MV-4-11 (cell line): ENCODE measurements at regions not wholly inside any gene's neighbourhood (a gene's known extent, or its start where the extent isn't known, plus 50 kb on each side); places are given as distances from the start of the nearest gene placed in this dataset.

ENCODE experiments used
- DNase-seq: peaks from one replicate; lab custom pipeline; 2025; lab: John Stamatoyannopoulos, UW

DNA sequence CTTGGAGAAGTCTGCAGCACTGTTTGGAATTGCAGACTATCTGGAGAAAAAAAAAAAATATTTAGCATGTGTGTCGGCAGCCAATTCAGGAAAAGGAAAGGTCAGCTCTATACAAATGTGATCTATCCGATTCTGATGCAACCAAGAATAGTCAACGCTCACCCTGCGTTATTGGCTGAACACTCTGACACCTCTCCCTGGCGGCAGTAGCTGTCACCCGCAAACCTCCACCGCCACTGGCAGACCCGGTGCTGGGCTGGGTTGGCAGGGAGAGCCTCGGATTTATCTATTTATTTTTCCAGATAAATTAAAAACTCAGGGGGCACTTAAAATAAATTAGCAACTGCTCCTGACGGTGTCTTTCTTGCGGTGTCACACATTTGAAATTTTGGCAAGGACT is 409.7 kb downstream of the VRK1 start:
- no peak for DNase-seq

DNA sequence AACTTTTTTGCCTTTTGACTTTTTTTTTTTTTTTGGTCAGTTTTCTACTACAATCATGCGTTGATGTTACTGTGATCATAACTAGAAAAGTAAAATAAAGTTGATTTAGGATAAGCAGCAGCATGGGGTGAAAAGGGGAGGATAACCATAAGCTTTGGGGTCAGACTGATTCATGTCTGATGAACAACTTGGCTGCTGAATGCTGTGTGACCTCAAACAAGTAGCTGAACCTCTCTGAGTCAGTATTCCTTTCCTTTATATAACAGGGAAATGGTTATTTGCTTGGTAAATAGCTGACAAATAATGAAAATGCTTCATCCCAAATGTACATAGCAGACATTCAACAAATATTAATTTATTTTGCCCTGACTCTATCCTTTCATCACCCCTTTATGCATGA is 413.0 kb downstream of the VRK1 start:
- DNase-seq: no peak

DNA sequence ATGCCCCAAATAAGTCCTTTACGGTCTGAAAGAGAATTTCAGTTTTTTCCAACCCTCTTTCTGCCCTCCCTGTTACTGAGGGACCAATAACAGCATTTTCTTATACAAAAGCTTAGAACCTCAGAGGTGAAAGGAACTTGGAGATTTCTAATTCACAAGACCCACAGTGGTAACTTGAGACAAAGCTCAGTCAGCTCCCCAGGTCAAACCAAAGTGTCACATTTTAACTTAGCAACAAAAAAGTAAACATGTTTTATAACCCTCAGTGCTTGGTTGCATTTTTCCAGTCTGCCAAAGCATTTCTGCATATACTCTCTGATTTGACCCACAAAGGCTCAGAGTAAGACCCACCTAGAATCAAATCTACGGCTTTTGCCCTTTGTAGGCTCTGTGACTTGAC is 415.2 kb downstream of the VRK1 start:
- no peak for DNase-seq

DNA sequence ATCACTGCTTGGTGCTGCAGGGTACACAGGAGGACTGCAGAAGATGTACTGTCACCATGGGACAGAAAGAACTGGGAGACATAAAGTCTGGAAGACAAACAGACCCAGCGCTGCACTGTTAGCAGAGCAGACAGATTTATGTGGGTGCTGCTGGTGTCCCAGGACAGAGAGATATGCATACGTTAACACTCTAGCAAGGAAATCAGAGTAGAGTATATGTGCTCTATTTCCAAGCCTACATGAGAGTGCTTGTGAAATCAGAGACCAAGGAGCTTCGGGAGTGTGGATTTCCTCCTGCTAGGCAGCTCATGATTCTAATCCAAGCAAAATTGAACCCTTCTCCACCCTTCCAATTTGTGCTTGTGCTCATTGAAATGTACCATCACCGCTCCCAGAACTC is 416.5 kb downstream of the VRK1 start:
- no peak for DNase-seq

DNA sequence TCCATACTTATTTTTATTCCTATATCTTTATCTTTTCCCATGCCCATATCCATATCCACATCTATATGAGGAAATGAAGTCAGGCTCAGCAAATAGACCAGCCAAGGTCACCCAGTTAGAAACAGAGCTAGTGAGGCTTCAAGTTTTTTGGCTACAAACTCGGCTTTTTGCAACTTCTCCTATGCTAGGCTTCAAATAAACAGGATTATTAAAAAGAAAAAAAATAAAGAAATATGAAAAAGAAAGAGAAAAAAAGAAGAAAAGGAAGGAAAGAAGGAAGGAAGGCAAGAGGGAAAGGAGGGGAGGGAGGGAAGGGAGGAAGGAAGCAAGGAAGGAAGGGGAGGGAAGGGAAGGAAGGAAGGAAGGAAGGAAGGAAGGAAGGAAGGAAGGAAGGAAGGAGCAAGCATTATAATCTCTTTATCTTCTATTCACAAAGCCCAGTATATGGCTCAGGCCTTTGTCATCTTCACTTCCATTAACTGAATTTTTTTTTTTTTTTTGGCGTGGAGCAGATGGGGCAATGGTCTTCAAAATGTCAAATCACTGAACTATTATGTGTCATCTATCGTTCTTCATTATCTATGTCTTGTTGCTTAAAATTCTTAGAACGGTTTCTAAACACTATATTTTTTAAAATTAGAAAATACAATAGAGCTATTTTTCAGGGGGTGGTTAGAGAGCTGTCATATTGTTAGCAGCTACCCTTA is 418.2 kb downstream of the VRK1 start:
- DNase-seq: no peak

DNA sequence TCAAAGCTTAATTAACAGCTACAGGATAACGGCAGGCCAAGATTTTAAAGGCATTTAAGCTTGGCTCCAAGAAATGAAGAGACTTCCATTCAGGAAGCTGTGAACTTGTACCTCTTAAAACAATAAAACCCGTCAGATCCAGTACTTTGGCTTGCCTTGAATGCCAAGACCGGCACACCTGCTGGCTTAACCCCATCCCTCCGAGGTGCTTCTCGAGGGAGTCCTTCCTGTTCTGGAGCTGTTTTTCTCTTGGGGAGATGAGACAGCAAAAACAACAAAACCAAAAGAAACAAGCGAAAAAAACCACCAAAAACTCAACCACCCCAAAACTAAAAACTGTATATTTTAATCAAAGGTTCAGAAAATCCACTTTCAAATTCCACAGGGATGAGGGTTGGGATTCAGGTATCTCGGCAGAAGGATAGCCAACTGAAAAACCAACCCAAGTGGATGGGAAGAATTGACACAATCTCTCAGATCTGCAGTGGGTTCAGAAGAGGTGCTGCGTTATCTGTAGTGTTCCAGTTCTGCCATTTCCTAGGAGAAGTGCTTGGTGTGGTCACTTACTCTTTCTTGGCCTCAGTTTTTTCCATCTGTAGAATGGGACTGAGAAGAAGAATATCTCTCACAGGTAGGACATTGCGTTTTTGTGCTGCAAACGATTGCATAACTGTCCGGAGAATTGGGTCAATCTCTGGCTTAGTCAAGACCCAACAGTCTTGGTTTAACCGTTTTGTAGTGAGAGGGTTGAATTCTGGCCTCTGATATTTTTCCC is 420.1 kb downstream of the VRK1 start:
- DNase-seq: no peak

DNA sequence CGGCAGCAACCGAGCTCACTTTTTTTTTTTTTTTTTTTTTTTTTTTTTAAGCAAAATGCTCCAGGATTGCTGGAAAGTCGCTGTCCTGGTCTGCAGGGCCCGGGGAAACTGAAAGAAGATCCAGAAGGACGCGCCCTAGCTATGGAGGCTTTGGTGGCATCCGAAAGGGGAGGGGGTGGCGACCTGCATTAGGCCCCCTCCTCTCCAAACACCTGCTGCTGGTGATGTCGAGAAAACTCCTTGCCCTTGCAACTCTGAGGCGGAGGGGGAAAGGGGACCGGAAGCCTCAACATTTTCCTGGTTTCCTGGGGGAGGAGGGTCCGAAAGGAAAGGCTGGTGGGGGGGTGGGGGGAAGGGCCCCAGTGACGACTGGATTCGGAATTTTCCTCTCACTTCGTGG is 421.1 kb downstream of the VRK1 start:
- DNase-seq: no peak

DNA sequence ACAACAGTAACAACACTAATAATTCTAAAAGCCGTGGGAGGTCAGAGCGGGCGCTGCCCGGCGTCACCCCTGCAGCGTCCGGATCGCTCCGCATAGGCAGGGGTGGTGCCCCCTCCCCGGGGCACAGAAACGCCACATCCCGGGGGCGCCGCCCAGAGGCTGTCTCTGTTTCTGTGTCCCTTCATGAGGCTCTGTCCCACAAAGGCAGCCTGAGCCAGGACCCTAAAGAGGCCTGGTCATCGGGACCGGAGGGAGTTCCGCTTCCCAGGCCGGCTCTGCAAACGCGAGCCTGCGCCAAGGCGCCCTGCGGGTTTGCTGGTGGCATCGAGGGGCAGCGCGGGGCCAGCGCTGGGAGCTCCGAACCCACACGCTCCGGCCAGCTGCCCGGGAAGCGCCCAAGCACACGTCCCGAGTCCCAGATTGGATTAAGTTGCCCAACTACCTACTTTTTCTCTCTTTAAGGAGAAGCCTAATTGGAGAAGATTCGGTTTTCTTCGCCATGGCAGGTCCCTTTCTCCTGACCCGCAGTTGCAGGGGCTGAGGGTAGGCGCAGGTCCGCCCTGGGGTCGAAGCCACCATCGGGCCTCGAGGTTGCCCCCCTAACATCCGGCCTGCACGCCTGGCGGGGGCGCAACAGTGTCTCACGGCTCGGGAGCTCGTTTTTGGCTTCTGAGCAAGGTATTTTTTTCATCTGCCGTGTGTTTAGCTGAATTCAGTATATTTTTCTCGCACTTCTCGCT is 421.7 kb downstream of the VRK1 start:
- no peak for DNase-seq

DNA sequence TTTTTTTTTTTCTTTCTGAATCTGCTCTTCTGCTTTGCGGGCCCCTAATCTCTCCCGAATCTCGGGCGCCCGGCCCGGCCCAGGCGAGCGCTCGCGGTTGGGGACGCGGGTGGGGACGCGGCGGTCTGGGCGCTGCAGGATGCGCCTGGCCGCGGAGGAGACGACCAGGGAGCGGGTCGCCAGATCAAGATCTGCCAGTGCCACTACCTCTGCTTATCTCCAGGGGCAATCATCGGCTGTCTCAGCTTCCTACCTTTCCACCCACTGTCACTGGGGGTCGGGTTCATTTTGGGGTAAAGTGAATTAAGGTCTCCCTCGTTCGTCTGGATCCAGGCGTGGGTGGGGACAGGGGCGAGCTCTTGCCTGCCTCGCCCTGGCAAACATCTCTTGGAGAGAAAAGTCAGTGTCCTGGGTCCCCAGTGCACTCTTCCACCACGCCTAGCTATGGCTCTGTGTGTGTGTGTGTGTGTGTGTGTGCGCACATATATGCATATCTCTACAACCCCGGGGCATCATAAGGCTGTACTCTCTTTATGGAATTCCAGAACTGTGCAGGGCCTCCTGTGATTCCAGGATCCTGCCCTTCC is 422.3 kb downstream of the VRK1 start:
- no peak for DNase-seq

DNA sequence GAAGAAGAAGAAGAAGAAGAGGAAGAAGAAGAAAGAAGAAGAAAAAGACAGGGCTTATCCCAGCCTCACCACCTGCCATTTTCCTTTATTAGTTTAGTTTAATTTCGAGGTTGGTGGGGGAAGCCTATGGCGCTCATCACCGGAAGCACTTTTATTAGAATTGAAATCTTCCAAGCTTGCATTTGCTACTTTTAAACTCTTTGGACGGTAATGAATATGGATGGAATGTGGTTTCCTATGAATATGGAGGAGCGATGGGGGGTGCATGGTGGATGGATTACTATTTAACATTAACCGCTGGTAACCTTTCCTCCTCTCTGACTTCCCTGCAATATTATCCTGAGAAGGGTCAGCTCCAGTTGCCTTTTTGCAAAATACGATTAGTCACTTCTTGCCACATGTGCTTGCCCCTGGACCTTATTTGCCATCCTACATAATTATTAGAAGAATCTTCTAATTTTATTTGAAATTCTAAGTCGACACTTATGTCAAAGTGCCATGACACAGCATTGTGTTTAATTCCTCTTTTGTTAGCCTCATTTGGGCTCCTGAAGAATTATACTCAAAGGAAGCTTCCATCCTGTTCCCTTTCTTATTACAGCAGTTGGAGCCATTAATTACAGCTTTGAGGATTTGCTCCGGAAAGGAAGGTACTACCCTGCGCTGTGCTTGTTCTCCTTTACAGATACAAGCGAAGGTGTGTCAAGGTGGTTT is 424.5 kb downstream of the VRK1 start:
- no peak for DNase-seq

DNA sequence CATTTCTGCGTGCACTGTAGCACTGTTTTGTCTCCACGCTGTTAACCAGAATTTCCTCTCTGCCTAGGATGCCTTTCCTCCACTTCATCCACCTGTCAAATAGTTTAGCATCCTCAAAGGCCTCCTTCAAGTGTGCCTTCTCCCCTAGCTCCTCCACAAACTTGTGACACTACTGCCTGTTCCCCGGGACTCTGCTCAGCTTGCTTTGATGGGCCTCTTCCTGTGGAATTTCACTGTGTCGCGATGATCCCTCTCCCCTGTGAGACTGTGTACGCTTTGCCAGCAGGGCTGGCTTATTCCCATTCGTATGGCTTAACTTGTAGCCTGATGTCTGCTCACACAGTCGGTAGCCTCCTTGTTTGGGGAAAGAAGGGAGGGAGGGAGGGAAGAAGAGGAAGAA is 426.8 kb downstream of the VRK1 start:
- DNase-seq: no peak

DNA sequence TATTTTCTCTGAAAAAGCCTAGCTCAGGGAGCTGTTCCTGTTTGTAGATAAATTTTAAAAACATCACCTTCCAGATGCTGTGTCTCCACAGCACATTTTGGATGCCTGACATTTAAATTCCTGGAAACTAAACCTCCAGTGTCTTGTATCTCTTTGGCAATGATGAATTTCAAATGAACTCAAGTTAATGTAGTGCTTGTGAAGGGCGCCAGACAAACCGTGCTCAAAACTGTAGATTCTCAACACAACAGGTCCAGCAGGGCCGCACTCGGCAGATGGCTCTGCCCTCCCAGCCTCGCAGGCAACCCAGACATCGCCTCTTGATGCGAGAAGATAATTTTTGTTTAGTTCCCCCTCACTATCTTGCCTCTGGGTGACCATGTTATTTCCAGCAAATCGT is 432.9 kb downstream of the VRK1 start:
- no peak for DNase-seq

DNA sequence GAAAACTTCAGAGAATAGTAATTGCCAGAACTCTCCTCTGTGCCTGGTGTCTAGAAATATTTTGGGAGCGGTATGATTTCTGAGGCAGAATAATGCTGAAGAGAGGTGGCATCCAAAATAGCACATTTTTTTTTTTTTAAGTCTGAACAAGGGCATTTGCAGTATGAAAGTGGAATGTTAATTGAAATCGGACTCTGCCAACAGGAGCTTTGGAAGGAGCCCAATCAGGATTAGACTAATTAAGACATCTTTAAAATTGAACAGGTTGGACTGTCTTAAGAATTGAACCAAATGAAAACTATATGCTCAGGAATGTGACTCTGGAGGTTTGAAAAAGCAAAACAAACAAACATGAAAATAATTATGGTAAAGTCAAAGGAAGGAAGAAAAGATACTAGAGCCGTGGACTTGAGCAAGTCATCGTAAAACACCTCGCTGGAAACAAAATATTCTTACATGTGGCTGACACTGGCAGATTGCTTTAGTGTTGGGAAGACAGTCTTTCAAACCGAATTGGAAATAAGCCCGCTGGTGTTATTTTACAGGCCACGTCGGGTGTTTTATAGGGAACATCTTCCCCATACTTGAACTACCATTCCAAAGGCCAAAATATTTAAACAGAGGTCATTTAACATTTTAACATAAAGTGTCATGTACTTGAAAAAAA is 436.3 kb downstream of the VRK1 start:
- no peak for DNase-seq

DNA sequence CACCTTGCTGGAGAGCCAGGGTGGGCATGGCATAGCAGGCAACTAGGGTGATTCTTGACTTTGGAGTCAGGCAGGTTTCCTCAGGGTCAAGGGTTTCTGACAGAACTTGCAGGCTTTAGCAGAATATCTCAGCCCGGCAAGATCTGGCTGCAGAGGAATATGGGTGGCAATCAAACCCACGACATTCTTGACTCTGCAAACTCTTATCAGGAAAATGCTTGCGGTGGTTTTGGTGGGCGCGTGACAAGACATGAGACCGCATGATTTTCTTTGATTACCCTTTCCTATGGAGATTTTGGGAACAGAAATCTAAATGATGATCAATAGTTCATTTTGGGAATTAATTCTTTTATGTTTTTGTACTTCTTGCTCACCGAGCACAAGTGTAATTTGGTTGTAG is 449.5 kb downstream of the VRK1 start:
- DNase-seq: no peak

DNA sequence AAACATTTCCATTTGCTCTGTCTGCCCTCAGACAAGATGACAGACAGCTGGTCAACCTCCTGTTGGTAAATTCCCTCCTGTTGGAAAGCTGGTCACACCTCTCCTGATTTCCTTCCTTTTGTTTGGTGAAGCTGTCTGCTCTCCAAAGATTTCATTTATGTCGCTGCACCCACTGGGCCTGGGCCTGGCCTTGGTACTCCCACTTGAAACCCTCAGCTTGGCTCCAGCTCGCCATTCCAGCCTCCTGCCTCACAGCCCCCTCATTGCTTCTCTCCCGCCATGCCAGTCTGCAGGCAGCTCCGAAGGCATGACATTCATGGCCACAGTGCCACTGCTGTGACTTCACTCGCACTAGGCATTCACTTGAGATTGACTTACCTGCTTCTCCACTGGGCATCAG is 451.8 kb downstream of the VRK1 start:
- no peak for DNase-seq

DNA sequence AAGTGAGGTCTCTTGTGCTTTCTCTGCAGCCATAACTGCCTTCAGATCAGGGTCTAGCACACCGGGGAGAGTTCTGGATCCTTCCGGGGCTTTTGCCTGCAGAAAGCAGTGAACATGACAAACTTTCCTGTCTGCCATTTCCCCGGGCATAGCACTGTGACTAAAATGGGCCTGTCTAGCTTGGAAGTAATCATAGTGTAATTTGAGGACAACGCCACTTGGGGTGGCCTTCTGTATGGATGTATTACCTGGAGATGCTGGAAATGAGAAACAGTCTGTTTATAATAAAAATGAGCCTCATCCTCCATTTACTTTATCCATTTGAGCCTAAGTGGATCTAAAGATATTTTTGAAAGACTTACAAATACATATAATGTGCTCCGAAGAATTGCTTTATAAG is 453.7 kb downstream of the VRK1 start:
- DNase-seq: no peak

DNA sequence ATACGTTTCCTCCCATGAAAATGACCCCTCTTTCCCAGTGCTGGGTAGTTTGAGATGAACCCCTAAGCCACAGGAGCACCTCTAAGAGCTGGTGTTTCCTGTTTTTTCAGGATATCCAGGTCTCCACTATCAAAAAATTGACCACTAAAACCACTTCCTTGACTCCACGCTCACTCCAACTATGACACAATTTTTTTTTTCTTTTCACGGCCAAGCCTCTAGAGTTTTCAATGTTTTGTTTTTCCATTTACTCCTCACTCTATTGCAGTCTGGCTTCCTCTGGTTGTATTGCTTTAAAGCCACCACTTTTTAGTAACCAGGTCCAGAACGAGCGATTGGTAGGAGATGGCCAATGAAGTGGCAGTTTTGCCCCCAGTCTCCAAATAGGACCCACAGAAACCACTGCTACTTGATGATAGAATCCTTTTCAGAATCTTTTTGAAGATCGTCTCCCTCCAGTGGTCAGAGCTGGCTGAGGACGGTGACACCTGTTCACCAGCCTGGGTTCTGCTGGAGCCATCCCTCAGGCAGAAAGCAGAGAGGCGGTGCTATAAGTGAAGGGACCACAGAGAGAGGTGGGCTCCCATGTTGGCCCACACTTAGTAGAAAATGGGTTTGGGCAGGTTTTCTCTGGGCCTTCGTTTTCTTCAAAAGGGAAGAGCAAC is 454.4 kb downstream of the VRK1 start:
- peak; percentile 57 for DNase-seq

DNA sequence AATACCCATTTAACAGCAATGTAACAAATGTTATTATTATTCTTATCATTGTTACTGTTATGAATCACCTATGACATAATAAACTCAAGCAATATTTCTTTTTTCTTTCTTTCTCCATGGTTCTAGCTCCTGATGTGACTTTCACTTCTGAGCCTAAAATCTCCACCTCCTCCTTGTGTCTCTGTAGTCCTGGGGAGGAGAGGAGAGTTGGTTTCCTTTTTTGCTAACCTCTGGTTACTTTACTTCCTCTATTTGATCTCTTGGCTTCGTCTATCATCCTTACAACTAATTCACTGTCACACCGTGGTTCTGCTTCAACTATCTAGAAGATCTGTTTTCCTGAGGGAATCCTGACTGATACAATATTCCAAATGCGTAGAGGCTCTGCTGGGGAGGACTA is 456.6 kb downstream of the VRK1 start:
- DNase-seq: peak; percentile 78

DNA sequence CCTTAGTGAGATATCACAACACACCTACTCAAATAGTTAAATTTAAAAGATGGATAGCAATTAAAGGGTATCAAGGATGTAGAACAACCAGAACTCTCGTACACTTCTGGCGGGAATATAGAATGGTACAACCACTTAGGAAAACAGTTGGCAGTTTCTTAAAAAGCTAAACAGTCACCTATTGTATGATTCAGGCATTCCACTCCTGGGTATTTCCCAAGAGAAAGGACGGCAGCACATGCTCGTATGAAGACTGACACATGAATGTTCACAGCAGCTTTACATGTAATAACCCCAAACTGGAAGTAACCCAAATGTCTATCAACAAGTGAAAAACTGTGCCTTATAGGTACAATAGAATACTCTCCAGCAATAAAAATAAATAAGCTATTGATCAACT is 465.2 kb downstream of the VRK1 start:
- no peak for DNase-seq

DNA sequence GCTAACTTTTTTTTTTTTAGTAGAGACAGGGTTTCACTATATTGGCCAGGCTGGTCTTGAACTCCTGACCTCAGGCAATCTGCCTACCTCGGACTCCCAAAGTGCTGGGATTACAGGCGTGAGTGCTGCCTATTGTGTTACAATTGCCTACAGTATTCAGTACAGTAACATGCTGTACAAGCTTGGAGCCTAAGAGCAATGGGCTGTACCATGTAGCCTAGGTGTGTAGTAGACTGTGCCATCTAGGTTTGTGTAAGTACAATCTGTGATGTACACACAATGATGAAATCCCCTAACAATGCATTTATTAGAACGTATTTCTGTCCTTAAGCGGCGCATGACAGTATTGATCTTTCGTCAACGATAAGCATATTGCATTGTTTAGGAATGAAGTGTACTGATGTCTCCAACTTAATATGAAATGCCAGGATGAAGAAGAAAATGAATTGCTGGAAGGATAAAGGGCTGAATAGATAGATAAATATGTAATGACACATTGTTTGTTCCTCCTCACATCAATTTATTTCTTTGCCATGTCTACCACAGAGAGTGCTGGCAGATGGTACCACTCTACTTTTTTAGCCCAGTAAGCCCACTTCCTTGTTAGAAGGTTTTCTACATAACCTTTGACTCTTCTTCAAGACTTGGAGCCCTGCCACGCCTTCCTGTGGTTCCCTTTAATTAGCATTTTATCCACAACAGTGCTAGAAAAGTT is 467.5 kb downstream of the VRK1 start:
- no peak for DNase-seq
